Epidermal melanocyte (primary cell): ENCODE measurements at regions not wholly inside any gene's neighbourhood (a gene's known extent, or its start where the extent isn't known, plus 50 kb on each side); places are given as distances from the start of the nearest gene placed in this dataset.
"Not testable (repeated sequence)": the region's sequence is repeated elsewhere in the genome, so short reads cannot be mapped to it uniquely, and the experiment has no call there.

Experiments
- DNase-seq: peaks from one replicate; pipeline ENCODE4 v3.0.0; 2011; ENCODE audit warnings: low spot score; ENCODE audit not compliant: insufficient read length

DNA sequence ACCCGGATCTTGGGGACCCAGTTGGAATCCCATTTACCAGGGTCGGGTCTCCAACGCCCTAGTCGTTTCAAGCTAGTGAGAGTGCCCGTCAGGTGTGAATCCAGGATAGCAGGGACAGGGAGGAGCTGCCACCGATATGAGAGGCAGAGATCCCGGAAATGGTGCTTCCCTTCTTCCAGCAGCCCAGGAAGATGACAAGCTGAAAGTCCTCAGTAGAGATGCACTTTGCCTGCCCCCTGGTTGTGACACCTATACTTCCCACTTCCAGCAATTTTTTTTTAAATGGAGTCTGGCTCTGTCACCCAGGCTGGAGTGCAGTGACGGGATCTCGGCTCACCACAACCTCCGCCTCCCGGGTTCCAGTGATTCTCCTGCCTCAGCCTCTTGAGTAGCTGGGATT lies 503.0 kb downstream of the NTRK3 start:
- no peak for DNase-seq

DNA sequence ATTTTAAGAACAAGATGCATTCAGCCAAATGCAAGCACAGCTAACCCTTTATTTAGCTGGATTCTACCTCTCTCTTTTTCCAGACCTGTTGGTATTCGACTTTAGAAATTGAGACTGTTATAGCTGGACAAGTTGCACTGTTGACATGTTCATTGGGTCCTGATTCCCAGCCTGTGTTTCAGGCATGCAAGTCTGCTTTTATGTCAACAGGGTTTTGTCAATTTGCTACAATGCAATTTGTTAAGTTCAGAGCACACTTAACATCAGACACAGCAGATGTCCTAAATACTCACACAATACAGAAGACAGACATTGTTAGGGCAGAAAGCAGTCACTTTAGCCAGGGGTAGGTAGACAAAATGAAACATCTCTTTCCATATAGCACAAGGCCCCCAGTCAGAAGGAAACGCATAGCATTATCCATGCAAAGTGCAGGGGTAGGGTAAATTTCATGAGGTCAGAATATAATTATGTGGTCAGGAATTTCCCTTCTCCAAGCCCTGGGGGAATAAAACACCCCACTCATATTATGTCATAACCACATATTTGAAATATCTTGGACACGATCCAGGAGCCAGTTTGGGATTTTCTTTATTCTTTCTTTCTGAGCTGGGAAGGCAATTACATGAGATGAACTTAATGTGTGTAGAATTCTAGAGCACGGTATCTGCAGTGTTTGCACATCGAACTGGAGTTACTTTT lies 504.1 kb downstream of the NTRK3 start:
- DNase-seq: no peak

DNA sequence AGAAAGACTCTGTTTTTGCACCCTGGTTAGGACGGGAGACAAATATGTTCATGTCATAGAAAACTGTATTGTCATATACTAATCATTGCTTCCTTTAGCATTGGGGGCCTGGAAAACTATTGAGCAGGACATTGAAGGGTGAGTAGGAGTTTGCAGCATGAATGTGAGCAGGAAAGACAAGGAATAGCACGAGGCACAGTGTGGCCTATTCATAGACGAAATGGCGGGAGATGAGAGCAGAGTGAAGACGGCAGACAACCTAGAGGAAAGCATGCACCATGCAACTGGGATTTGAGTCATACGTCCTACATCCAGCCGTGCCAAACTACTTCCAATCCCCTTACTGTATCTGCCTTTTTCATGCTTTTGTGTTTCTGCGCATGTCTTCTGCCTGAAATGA lies 508.1 kb downstream of the NTRK3 start:
- DNase-seq: no peak

DNA sequence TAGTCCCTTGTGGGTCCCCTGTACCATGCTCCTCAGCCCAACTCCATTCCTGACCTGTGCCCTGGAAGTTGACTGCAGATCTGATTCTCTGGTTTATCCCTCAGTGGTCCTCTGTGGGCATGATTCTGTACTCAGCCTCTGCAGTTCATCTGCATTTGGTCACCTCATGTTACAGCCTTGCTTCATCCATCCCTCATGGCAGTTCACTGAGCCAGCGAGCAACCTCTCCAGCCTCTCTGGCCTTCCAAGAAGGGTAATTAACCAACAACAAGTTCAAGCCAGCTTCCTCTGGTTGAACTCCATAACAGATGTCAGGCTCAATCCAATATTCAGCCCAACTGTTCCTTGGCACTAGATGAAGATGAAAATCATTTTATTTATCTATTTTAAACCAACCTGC lies 509.5 kb downstream of the NTRK3 start:
- DNase-seq: no peak

DNA sequence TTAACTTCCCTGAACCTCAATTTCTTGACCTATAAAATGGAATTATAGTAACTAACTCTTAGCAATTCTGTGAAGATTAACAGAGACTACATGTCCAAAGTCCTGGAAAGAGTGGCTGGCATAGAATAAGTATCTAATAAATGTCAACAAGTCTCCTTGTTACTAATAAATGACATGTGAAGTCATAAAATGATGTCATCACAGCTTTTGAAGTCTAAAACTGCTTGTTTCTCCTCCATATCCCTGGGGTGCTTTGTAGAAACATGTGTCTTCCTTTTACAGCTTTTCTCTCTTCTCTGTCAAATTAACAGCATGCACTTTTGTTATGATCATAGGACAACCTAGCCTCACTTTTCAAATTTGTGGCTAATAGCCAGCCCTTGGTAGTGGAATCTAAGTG lies 510.2 kb downstream of the NTRK3 start:
- DNase-seq: no peak

DNA sequence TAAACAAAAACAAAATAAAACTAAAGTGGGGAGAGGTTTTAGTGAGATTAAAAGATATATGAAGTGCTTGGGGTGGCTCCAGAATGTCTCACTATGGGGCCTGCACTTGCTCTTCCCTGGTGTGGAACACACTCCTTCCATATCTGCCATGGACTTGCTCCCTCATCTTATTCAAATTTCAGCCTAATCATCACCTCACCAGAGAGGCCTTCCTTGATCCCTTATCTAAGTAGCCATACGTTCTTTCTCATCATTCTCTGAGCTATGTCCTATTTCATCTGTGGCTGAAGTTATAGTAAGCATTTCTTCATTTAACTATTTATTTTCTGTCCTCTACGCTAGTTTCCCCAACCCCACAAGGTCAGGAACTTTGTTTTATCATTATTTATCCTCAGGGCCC lies 511.7 kb downstream of the NTRK3 start:
- DNase-seq: no peak

DNA sequence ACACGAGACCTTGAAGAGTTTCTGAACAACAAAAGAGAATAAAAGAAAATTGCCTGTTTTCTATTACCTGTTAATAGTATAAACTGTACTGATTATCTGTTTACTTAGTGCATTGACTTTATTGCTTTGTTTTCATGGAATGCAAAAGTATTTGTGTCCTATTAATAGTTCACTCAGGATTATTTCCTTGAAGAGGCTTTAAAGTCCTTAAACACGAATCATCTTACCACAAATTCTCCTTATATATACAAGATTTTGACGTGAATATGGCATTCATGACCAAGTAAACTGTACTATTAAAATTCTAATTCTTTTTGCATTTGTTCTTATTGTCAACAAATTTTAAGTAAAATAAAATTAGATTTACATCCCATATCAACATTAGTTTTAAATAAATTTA lies 513.0 kb downstream of the NTRK3 start:
- no peak for DNase-seq

DNA sequence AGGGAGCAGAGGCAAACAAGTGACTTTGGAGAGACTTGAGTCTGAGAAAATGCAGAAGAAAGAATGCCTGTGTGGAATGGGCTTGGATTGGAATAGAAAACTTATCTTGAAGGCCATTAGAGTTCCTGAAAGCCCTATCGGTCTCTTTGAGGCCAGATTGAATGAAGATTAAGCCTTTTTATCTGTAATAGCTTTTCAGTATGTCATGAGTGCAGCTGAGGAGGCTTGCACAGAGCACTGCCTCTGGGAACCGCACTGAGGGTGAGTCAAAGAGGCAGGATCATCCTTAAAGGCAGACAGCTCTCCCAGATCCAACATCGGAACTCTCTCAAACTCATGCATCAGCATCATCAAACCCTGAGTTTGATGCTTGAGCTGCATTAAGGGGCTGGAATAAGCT lies 515.2 kb downstream of the NTRK3 start:
- no peak for DNase-seq

DNA sequence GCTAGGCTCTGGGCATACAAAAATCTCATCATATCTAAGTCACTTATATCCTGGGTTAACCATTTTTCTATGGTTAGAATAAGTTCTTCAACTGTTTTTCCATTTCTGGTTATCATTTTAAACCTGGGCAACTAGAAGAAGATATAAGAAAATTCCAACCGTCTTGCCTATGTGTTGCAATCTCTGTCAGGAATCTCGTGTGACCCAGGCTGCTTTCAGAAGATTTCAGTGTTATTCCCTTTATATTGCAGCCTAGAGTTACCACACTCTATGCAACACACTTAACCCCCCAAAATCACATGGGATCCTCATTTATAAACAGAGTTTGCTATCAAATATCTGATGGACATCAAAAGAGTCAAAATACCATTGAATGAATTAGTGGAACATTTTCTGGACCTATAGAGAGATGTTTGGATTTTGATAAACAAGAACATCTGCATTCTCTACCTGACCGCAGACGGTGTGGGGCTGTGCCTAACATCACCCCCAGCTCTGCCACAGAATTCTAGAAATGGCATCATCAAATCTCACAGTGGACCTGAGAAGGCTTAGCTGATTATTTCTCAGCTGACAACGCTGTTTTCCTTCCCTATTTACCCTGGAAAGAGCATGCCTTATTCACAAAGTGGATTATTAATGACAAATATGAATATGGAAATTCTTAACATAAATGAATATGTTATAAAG lies 515.7 kb downstream of the NTRK3 start:
- DNase-seq: no peak

DNA sequence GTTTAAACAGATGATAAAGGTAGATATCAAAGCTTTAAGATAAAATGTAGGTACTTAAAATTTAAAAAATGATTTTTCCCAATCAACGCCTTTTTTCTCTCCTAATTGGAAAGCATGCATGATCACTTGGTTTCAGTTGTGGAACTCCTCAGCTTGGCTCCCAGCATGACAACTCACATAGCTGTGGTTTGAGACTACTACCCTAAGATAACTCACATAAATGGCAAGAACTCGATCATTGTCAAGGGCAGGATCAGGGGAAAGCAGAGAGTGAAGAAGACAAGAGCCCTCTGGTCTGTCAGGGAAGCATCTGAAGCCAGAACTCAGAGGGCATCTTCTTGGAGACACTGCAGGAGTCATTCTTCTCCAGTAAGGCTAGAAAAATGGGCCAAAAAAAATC lies 516.7 kb downstream of the NTRK3 start:
- DNase-seq: no peak

DNA sequence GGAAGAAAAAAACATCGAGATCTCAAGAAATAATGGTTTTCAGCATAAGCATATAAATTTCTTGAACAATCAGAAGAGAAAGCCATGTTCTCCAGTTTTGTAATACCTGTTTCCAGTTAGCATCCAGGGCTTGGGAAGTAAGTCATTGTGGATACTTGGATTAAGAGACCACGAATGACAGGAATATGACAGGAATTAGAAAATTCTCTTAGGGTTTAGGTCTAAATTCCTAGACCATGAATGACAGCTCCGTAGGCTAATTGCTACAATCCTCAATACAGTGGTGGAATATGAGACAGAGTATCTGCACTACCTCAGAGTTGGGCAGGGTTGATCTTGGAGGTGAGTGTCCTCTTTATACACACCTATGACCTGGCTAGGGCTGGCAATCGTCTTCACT lies 517.5 kb downstream of the NTRK3 start:
- no peak for DNase-seq

DNA sequence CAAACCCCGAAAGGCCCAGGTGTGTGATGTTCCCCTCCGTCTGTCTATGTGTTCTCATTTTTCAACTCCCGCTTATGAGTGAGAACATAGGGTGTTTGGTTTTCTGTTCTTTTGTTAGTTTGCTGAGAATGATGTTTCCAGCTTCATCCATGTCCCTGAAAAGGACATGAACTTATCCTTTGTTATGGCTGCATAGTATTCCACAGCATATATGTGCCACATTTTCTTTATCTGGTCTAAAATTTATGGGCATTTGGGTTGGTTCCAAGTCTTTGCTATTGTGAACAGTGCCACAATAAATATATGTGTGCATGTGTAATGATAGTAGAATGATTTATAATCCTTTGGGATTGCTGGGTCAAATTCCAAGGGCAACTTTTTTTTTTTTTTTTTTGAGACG lies 519.1 kb downstream of the NTRK3 start:
- not testable (repeated sequence) for DNase-seq

DNA sequence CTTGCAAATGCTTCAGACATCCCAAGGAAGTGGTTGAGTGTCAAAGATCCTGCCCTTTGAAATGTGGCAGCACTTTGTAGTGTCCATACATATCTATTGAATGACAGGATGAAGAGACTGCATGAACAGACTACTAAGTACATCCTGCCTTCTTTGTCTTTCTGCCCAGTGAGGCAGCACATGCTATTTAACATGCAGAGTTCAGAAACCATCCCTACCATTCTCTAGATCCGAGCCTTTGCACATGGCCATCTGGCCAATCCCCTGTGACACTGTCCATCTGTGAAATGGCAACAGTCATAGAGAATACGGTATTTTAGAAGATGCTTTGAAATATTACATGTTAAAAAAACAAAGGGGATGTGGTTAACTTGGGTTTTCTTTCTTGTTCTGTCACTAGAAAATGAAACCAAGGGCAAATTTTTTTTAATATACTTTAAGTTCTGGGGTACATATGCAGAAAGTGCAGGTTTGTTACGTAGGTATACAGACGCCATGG lies 519.6 kb downstream of the NTRK3 start:
- DNase-seq: no peak

DNA sequence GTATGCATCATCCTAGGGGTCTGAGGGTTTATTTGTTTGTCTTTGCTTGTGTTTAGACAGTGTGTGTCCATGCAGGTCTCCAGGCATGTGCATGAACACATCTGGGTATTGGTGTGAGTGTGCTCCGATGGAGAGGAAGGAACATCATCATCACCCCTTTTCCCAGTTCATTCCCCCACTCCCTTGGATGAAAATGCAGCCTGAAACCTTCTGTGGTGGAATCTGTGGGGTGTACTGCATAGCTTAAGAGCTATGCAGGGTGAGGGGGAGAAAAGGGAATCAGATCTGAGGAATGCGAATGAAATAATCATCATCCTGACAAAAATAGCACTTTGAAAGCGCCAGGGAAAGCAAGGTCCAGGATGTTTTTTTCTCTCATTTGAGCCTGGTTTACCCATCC lies 520.1 kb downstream of the NTRK3 start:
- DNase-seq: no peak

DNA sequence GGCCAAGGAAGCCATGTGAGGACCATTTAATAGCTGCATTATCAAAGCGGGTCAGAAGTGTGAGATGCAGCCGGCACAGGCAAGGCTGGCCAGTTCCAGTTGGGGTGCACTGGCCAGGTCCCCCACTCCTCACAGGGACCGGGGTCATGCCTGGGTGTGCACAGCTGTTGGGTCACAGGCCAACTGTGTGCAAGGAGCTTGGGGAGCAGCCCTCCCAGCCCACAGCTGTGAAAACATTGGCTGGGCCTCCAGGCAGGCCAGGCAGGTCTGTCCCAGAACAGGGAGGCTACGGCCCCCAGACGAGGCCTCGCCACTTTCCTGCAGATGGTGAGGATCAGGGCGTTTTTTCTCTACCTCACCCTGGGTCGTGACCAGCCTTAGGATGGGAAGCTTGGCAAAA lies 521.0 kb downstream of the NTRK3 start:
- no peak for DNase-seq

DNA sequence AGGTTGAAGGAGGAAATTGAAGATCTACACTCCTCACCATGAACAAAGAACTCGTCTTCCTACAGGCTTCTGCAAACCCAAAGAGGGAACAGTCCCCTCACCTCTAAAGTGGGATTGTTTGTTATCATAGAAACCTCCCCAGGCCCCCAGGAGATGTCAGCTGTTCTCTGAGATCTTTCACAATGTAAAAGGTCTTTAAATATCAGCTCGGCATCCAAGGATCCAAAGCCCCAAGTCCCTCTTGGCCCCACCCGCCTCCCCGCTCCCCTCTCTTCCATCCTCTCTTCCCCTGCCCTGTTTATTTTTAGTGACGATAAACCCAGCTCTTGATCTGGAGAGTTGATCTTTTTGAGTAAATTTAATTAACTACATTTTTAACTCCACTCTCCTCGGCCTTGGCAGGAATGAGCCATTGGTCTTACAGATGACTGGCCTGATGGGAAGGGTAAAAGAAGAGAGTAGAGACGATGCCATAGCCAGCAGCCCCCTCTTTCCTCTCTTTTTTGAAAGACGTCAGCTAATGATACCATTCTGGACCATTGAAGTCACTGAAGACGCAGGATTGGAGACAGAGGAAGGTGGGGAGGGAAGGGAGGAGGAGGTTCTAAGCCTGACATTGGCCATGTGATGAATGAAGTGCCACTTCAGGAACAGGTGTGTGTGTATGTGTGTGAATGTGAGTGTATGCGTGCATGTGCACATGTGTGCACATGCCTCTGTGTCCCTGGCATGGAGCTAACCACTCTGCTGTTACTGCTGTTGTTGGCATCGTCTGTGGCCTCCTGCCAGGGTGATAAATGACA lies 521.8 kb downstream of the NTRK3 start:
- no peak for DNase-seq

DNA sequence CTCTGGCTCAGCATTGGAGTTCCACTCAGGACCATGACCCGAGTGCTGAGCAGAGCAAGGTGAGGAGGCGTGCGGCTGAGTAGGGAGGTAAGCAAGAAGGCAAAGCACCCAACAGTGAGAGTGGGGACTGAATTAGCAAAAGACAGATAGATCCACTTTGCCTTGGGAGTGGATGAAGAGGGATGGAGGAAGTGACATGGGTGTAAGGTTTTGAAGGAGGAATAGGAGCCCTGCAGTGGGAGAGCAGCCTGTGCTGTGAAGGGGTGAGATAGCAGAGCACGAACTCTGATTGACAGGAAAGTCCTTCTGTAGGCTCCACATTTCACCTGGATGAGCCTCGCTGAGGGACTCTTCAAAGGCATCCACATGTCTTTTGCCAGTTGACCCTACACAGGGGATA lies 522.6 kb downstream of the NTRK3 start:
- DNase-seq: no peak

DNA sequence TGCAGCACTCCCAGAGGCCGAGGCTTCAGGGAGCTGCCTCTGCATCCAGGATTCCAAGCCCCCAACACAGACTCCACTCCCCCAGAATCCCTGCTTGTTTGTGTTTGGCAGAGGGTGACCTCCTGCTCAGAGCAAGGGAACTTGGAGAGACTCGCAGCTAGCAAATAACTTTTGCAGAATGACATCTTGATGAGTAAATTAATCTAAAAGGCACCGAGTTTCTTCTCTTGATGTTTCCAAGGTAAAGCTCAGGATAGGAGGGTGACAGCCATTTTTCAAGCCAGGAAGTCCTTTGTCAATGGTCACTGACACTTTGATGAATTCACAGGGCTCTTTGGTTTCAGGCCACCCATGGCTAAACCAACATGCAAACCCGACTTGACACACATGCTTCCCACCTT lies 523.0 kb downstream of the NTRK3 start:
- DNase-seq: no peak

DNA sequence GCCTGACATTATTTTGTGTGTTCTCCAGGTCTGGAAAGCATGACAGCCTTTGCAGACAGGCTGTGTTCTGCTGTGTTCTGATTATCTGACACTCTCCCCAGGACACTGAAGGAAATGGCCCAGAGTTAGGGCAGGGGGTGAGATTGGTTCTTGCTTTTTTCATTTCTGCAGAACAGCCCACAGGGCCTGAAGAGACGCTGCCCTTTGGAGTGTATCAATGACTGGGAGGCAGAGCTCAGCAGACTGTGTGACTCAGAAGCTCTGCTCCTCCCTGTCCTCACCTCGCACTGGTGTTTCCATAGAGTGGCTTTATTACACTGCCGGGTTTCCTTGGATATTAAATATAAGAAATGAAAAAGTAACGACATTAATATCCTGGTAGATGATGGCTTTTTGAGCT lies 523.6 kb downstream of the NTRK3 start:
- no peak for DNase-seq

DNA sequence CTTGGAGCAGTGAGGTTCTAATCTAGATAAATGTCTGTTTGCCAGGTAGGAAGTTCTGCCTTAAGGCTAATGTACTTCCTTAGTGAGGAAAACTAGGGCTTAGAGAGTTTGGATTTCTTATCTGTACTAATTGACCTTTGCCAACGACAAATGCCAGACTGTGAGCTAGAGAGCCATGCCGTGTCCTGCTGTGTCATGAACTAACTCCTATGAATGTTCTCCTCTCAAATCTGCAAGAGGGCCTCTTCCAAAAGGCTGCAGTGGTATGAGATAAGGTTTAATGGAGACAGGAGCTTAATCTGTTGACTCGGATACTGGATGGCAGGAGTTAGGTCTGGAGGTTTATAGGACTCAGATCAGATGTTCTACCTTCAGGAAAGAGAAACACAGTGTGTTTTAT lies 524.9 kb downstream of the NTRK3 start:
- DNase-seq: no peak

DNA sequence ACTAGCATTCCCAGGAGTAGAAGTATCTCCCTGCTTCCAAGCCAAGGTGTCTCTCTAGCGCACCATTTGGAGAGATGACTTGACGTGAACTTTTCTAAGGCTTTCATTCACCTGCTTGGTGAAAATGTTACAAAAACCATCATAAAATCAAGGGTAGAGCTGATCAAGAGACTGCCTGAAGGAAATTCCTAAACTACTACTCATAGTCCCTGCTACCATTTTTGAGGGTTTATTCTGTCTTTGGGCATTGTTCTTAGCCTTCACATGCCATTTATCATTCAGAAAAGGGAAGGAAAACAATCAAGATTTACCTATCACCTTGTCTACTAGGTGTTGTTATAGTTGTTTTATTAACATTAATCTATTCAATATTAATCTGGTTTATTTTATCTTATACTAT lies 525.8 kb downstream of the NTRK3 start:
- no peak for DNase-seq

DNA sequence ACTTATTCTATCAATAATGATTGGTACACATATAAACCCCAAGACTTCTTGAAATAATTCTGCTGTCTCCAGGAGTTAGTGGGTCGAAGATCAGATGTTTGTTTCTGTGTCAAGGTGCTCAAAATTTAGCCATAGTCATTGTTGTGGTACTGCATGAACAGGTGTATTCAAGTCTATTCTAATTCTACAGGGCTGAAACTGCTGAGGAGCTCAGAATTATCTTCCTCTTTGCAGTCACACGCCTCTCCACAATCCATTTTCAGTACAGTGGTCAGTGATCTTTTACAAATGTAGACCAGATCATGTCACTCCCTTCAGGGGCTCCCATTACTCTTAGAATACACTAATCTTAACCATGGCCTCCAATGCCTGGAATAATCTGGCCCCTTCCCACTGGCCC lies 527.5 kb downstream of the NTRK3 start:
- DNase-seq: no peak
